Prostate gland (tissue), 2 donors: ENCODE measurements at regions not wholly inside any gene's neighbourhood (a gene's known extent, or its start where the extent isn't known, plus 50 kb on each side); places are given as distances from the start of the nearest gene placed in this dataset.

Experiments used
- DNase-seq: peaks from one replicate; pipeline ENCODE4 v3.0.0-alpha.2; 2019; ENCODE audit warnings: low spot score
- H3K27ac ChIP-seq, 2 donors: fragments of 200-600 bp; sonication (generic); 2 replicates each; pipeline ENCODE4 v1.5.1; 2017 to 2019
- H3K27me3 ChIP-seq: fragments of 200-600 bp; sonication (generic); replicated peaks from 2 replicates; pipeline ENCODE4 v1.5.1; 2019; ENCODE audit not compliant: insufficient read depth
- H3K36me3 ChIP-seq, 2 donors: fragments of 200-600 bp; sonication (generic); 1 replicate in 1 of 2; 2 replicates in 1 of 2; pipeline versions ENCODE4 v1.5.1 to v1.8.1; 2017 to 2019
- H3K4me1 ChIP-seq: fragments of 200-600 bp; sonication (generic); replicated peaks from 2 replicates; pipeline ENCODE4 v1.5.1; 2019
- H3K4me3 ChIP-seq, 2 donors: fragments of 200-600 bp; sonication (generic); 2 replicates each; pipeline ENCODE4 v1.5.1; 2017 to 2019
- H3K9me3 ChIP-seq: fragments of 200-600 bp; sonication (generic); 2 replicates; pipeline ENCODE4 v1.5.1; 2017
- POLR2A ChIP-seq: fragments of 450-650 bp; IDR thresholded peaks from one replicate; pipeline ENCODE4 v1.6.1; 2016; ENCODE audit warnings: antibody characterized with exemption, mild to moderate bottlenecking
- POLR2AphosphoS5 ChIP-seq: sonication (generic); formaldehyde crosslinking; IDR thresholded peaks from one replicate; pipeline ENCODE4 v1.6.1; 2017; ENCODE audit warnings: antibody characterized with exemption
- WGBS: methylation state at CpG from one replicate; pipeline ENCODE4 v1.1.5; 2018; 5-methylcytosine and 5-hydroxymethylcytosine counted together
- intact Hi-C: fragments of 100-400 bp; cut with DNase I; formaldehyde crosslinking; loops from one replicate; pipeline ENCODE4 v1.14.2; 2022
- TF ChIP-seq, protein P1 (sequence below), 4 experiments: fragments of 200-600 bp in 2 of 4; fragments of 450-650 bp in 2 of 4; sonication (generic) in 2 of 4; IDR thresholded peaks; 1 replicate in 3 of 4; 2 replicates in 1 of 4; pipeline ENCODE4 v1.5.1; 2016 to 2019; ENCODE audit warnings: antibody characterized with exemption in 4 of 4, mild to moderate bottlenecking in 2 of 4, moderate library complexity in 2 of 4

DNA sequence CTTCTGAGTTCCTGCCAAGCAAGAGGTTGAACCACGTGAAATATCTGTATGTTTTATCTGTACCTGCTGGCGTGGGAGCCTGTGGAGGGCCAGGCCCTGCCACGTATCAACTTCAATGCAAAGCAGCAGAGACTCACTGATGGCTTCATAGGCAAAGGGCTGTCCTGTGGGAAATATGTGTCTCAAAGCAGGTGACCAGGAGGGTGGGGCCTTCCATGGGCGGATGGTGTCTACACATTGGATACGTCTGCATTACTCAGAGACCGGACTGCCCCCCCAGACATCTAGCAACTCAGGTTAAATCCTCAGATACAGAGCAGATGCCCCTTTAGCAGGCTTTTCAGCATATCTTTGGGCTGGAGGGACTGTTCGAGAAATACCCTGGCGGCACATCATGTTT lies 210.8 kb upstream of the C1orf174 start:
- intact Hi-C loops = no loop called here
- Histone ChIP-seq H3K36me3 (no peaks in the 10 kb centered on the region), H3K27ac (no peak overlapping the region), H3K4me3 (no peak overlapping the region), H3K27me3 (peaks cover 2% of the 10 kb centered on the region), H3K9me3 (no peaks in the 10 kb centered on the region), H3K4me1 (no peaks in the 10 kb centered on the region)
- TF ChIP-seq POLR2AphosphoS5 = no peak
- no peak for TF ChIP-seq POLR2A
- TF ChIP-seq, protein P1, sequence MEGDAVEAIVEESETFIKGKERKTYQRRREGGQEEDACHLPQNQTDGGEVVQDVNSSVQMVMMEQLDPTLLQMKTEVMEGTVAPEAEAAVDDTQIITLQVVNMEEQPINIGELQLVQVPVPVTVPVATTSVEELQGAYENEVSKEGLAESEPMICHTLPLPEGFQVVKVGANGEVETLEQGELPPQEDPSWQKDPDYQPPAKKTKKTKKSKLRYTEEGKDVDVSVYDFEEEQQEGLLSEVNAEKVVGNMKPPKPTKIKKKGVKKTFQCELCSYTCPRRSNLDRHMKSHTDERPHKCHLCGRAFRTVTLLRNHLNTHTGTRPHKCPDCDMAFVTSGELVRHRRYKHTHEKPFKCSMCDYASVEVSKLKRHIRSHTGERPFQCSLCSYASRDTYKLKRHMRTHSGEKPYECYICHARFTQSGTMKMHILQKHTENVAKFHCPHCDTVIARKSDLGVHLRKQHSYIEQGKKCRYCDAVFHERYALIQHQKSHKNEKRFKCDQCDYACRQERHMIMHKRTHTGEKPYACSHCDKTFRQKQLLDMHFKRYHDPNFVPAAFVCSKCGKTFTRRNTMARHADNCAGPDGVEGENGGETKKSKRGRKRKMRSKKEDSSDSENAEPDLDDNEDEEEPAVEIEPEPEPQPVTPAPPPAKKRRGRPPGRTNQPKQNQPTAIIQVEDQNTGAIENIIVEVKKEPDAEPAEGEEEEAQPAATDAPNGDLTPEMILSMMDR (IDR thresholded peaks at IDR 0.05) = no peak
- no peak for DNase-seq
- WGBS = 87% methylated on average over 8 of the region's 8 CpGs

DNA sequence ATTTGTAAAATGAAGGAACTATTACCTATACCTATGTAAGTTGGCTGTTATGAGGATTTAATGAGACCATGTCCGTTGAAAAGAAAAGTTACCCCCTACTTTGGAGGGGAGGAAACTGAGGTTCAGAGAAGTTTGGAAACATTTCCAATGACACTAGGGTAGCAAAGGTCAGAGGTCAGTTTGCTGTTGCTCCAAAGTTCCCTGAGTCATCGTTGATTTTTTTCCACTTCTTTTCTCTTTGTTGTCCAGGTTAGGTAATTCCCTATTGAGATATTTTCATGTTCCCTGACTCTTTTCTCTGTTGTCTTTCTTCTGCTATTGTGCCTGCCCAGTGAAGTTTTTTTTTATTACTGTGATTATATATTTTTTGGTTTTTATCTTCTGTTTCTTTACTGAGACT lies 213.8 kb upstream of the C1orf174 start:
- intact Hi-C loops = no loop called here
- Histone ChIP-seq H3K4me3 (no peak overlapping the region), H3K36me3 (no peaks in the 10 kb centered on the region), H3K9me3 (no peaks in the 10 kb centered on the region), H3K27me3 (peaks cover 2% of the 10 kb centered on the region), H3K4me1 (no peaks in the 10 kb centered on the region), H3K27ac (no peak overlapping the region)
- DNase-seq = no peak
- TF ChIP-seq POLR2A (no peak), POLR2AphosphoS5 (no peak)
- TF ChIP-seq, protein P1 (IDR thresholded peaks at IDR 0.05) = no peak
- whole genome bisulfite sequencing = 87% methylated on average over 2 of the region's 2 CpGs

DNA sequence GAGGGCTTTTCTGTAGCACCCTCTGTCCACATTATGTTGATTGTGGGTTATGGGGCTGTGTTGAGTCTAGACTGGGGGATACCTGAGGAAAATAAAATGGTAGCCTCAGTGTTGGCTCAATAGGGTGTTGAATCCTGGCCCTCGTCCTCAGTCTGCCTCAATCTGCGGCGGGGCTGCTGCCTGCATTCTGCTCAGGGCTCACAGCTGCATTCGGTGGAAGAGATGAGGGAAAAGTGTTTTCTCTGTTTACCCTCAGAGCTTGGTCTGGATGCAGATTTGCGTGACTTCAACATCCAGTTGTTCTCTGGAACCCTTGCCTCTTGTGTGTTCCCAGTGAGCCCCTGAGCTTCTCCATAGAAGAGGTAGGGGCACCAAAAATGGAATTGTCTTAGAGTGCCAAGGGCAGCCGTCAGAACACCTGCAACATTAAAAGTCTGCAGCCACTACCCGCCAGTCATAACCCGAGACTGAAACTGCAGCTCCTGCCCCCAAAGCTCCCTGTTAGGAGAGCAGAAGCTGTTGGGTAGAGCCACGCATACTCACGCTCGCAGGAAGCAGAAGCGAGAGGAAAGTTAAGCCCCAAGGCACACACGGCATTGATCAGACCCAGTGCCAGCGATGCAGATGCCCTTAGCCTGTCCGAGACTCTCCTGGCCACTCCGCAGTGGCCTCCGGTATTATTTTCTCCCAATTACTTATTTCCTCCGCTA lies 215.3 kb upstream of the C1orf174 start:
- Histone ChIP-seq H3K27ac (no peak overlapping the region), H3K9me3 (no peaks in the 10 kb centered on the region), H3K27me3 (peaks cover 2% of the 10 kb centered on the region), H3K36me3 (no peaks in the 10 kb centered on the region), H3K4me3 (no peak overlapping the region), H3K4me1 (no peaks in the 10 kb centered on the region)
- 80% methylated on average over 18 of the region's 18 CpGs for WGBS
- DNase-seq = no peak
- TF ChIP-seq, protein P1 (IDR thresholded peaks at IDR 0.05) = no peak
- TF ChIP-seq POLR2A = no peak
- intact Hi-C loops = no loop called here

GRCh38 chr1:4117196-4117595 lies 217.1 kb upstream of the C1orf174 start:
- TF ChIP-seq, protein P1 (IDR thresholded peaks at IDR 0.05) = no peak
- TF ChIP-seq POLR2AphosphoS5 = no peak
- TF ChIP-seq POLR2A = no peak
- H3K27me3 ChIP-seq = peaks cover 2% of the 10 kb centered on the region
- WGBS = 93% methylated on average over 9 of the region's 9 CpGs
- no peaks in the 10 kb centered on the region for H3K36me3 ChIP-seq
- no peak for DNase-seq
- no peaks in the 10 kb centered on the region for H3K9me3 ChIP-seq
- H3K4me3 ChIP-seq = no peak overlapping the region
- intact Hi-C loops = no loop called here
- no peak overlapping the region for H3K27ac ChIP-seq
- no peaks in the 10 kb centered on the region for H3K4me1 ChIP-seq

DNA sequence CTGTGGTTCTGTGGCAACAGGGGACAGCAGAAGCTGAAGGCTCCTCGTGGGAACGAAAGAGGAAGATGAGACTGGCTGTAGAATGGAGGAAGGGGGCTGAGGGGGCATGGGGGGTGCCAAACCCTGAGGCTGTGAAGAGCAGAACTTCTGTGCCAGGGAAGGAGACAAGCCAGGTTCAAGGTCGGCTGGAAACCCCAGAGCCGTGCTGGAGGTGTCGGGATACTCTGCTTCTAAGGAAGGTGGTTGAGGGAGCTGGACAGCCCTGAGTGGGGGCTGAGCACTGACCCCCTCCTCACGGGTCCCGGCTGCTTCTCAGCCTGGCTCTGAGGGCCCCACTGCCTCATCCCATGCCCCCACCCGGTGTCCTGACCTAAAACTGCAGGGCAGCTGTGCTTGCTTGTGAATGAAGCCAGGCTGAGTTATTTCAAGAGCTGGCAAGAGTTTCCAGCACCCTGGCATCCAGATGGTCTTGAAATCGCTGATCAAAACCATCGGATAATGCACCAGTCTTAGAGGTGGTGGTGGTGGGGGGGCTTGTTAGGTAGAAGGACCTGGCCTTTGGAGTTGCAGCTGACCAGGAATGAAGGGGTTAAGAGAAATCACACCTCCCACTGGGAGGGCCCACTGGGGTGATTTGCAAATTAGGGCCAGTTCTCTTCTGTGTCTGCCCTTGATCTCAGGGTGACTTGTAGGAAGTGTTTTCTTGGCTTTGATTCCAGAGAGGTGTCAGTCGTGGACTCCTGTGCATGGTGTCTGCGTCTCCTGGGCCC lies 218.9 kb upstream of the C1orf174 start:
- no peak for DNase-seq
- Histone ChIP-seq H3K27me3 (no peaks in the 10 kb centered on the region), H3K9me3 (no peaks in the 10 kb centered on the region), H3K27ac (no peak overlapping the region), H3K36me3 (no peaks in the 10 kb centered on the region), H3K4me3 (no peak overlapping the region), H3K4me1 (no peaks in the 10 kb centered on the region)
- WGBS = 63% methylated on average over 12 of the region's 12 CpGs
- intact Hi-C loops = no loop called here
- TF ChIP-seq POLR2A = no peak
